Activated T-cell treated with anti-CD3 and anti-CD28 coated beads for 24 hours (primary cell): ENCODE measurements at regions not wholly inside any gene's neighbourhood (a gene's known extent, or its start where the extent isn't known, plus 50 kb on each side); places are given as distances from the start of the nearest gene placed in this dataset.

Experiments used
- DNase-seq: peaks from one replicate; pipeline ENCODE4 v3.0.0-alpha.2; 2020; ENCODE audit warnings: low read depth

- no peak for DNase-seq
Observed at GRCh38 chr11:16430674-16431073, 74.3 kb upstream of the SOX6 start.

DNA sequence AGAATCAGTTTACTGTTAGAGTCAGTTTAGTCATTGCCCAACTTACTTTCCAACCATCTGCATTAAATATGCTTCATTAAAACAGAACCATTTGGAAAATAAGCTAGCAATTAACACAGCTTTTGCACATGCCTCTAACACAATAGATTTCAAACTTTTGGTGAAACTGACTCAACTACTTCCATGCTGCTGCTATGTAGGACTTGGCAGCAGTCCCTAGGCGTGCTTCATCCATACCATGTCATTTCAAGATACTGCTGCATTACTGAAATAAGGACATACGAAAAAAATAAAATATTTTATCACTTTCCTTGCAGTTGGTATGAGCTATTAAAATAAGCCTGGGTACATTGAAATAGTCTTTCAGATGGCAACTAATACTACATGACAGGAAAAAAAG lies 65.5 kb upstream of the SOX6 start:
- DNase-seq = no peak

DNA sequence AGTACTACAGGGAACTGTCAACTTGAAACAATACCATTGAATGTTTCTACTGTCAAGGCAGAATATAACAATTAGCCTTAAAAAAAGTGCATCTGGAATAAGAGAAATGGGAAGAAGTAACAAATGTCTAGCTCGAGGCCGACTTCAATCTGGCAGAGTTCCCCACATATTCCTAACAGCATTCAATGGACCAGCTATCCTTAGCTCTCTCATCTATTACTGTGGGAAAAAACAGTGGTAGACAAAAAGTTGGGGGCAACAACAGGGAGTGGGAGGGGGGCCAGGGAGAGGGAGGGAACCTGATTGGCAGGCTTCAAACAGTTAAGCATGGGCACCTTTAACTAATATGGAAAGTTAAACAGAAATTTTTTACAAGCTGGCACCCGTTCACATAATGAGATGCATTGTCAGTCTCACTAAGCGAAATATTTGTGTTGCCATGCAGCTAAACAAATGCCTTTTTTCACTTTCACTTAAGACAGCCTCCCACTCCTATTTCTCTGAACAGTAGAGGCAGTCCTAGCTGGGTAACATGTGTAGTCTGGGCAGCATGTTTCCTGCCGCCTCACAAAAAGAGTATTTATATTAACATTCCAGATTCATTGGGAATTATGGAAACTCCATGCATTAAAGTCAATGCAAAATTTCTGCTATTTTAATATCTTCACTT lies 62.2 kb upstream of the SOX6 start:
- no peak for DNase-seq

GRCh38 chr11:16412525-16413172 lies 56.3 kb upstream of the SOX6 start:
- no peak for DNase-seq

DNA sequence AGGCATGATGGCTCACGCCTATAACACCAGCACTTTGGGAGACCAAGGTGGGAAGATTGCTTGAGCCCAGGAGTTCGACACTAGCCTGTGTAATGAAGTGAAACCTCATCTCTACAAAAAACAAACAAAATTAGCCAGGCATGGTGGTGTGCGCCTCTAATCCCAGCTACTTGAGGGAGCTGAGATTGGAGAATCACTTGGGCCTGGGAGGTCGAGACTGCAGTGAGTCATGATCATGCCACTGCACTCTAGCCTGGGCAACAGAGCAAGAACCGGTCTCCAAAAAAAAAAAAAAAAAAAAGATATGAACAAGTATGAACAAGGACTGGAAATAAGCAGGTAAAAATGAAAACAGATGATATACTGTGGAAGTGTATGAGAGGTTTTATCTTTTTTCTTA lies 54.1 kb upstream of the SOX6 start:
- DNase-seq = no peak

GRCh38 chr11:16408619-16409018 lies 52.3 kb upstream of the SOX6 start:
- DNase-seq = no peak

- no peak for DNase-seq
Observed at GRCh38 chr11:16406226-16406625, 49.9 kb upstream of the SOX6 start.
